Central memory CD8-positive, alpha-beta T cell (primary cell): ENCODE measurements at regions not wholly inside any gene's neighbourhood (a gene's known extent, or its start where the extent isn't known, plus 50 kb on each side); places are given as distances from the start of the nearest gene placed in this dataset.

Experiments used
- ATAC-seq: fragments of 150-1000 bp; cut with Tn5 transposase; replicated peaks from 2 replicates; pipeline ENCODE4 v1.10.0; 2022; ENCODE audit warnings: mild to moderate bottlenecking, moderate FRiP score, moderate number of reproducible peaks; ENCODE audit not compliant: poor library complexity, severe bottlenecking; ENCODE audit errors: extremely low read depth
- DNase-seq, 2 donors: peaks; one replicate each; pipeline ENCODE4 v3.0.0; 2021; ENCODE audit warnings: low spot score in 2 of 2
- H3K27ac Mint-ChIP-seq: one replicate; pipeline ENCODE4 v1.8.0; 2022; ENCODE audit warnings: low read depth, mild to moderate bottlenecking, moderate library complexity, mixed read lengths
- H3K27me3 Mint-ChIP-seq: one replicate; pipeline ENCODE4 v1.8.0; 2022; ENCODE audit warnings: mixed read lengths
- H3K36me3 Mint-ChIP-seq: one replicate; pipeline ENCODE4 v1.8.0; 2022; ENCODE audit warnings: mild to moderate bottlenecking, moderate library complexity, mixed read lengths; ENCODE audit not compliant: insufficient read depth
- H3K4me1 Mint-ChIP-seq: one replicate; pipeline ENCODE4 v1.8.0; 2022; ENCODE audit warnings: mixed read lengths
- H3K4me3 Mint-ChIP-seq: one replicate; pipeline ENCODE4 v1.8.0; 2022; ENCODE audit warnings: mild to moderate bottlenecking, moderate library complexity, mixed read lengths
- H3K9me3 Mint-ChIP-seq: one replicate; pipeline ENCODE4 v1.8.0; 2022; ENCODE audit warnings: mixed read lengths

GRCh38 chr22:47705350-47705749, 942.9 kb downstream of the TBC1D22A start:
- H3K27ac Mint-ChIP-seq: no peak overlapping the region
- DNase-seq (no peak), ATAC-seq (no peak)
- H3K4me3 Mint-ChIP-seq: no peak overlapping the region
- H3K9me3 Mint-ChIP-seq: no peaks in the 10 kb centered on the region
- peaks cover 54% of the 10 kb centered on the region for H3K27me3 Mint-ChIP-seq
- no peaks in the 10 kb centered on the region for H3K4me1 Mint-ChIP-seq
- H3K36me3 Mint-ChIP-seq: peaks cover 3% of the 10 kb centered on the region

GRCh38 chr22:47698906-47699305, 936.5 kb downstream of the TBC1D22A start:
- no peaks in the 10 kb centered on the region for H3K4me1 Mint-ChIP-seq
- no peak overlapping the region for H3K4me3 Mint-ChIP-seq
- ATAC-seq: no peak
- H3K9me3 Mint-ChIP-seq: no peaks in the 10 kb centered on the region
- H3K27me3 Mint-ChIP-seq: no peaks in the 10 kb centered on the region
- H3K27ac Mint-ChIP-seq: no peak overlapping the region
- H3K36me3 Mint-ChIP-seq: no peaks in the 10 kb centered on the region
- DNase-seq: no peak

- H3K9me3 Mint-ChIP-seq: no peaks in the 10 kb centered on the region
Measured at GRCh38 chr22:47697861-47698260, 935.4 kb downstream of the TBC1D22A start.

GRCh38 chr22:47696776-47697175, 934.3 kb downstream of the TBC1D22A start:
- DNase-seq: no peak
- Mint-ChIP-seq H3K4me1 (no peaks in the 10 kb centered on the region), H3K9me3 (no peaks in the 10 kb centered on the region), H3K4me3 (no peak overlapping the region), H3K36me3 (no peaks in the 10 kb centered on the region), H3K27ac (no peak overlapping the region), H3K27me3 (no peaks in the 10 kb centered on the region)
- ATAC-seq: no peak

More at GRCh38 chr22:47697861-47698260, 935.4 kb downstream of the TBC1D22A start:
- H3K27me3 Mint-ChIP-seq: no peaks in the 10 kb centered on the region
- no peak for ATAC-seq
- no peaks in the 10 kb centered on the region for H3K4me1 Mint-ChIP-seq
- H3K4me3 Mint-ChIP-seq: no peak overlapping the region
- no peaks in the 10 kb centered on the region for H3K36me3 Mint-ChIP-seq
- no peak overlapping the region for H3K27ac Mint-ChIP-seq
- DNase-seq: no peak

GRCh38 chr22:47695176-47695575, 932.7 kb downstream of the TBC1D22A start:
- Mint-ChIP-seq H3K4me1 (no peaks in the 10 kb centered on the region), H3K9me3 (no peaks in the 10 kb centered on the region), H3K36me3 (no peaks in the 10 kb centered on the region), H3K27ac (no peak overlapping the region), H3K27me3 (no peaks in the 10 kb centered on the region), H3K4me3 (no peak overlapping the region)
- ATAC-seq (no peak), DNase-seq (no peak)

GRCh38 chr22:47694536-47695130, 932.2 kb downstream of the TBC1D22A start:
- no peak for DNase-seq
- H3K4me1 Mint-ChIP-seq: no peaks in the 10 kb centered on the region
- no peaks in the 10 kb centered on the region for H3K9me3 Mint-ChIP-seq
- H3K27me3 Mint-ChIP-seq: no peaks in the 10 kb centered on the region
- no peak for ATAC-seq
- no peak overlapping the region for H3K27ac Mint-ChIP-seq
- no peak overlapping the region for H3K4me3 Mint-ChIP-seq
- H3K36me3 Mint-ChIP-seq: no peaks in the 10 kb centered on the region

- ATAC-seq: no peak
- no peaks in the 10 kb centered on the region for H3K36me3 Mint-ChIP-seq
- H3K27me3 Mint-ChIP-seq: no peaks in the 10 kb centered on the region
- H3K27ac Mint-ChIP-seq: no peak overlapping the region
- DNase-seq: no peak
- H3K4me1 Mint-ChIP-seq: no peaks in the 10 kb centered on the region
- no peaks in the 10 kb centered on the region for H3K9me3 Mint-ChIP-seq
- H3K4me3 Mint-ChIP-seq: no peak overlapping the region
Measured at GRCh38 chr22:47693606-47694005, 931.2 kb downstream of the TBC1D22A start.

GRCh38 chr22:47692811-47693210, 930.4 kb downstream of the TBC1D22A start:
- H3K27ac Mint-ChIP-seq: no peak overlapping the region
- peaks cover 2% of the 10 kb centered on the region for H3K36me3 Mint-ChIP-seq
- no peaks in the 10 kb centered on the region for H3K9me3 Mint-ChIP-seq
- DNase-seq (no peak), ATAC-seq (no peak)
- no peaks in the 10 kb centered on the region for H3K4me1 Mint-ChIP-seq
- peaks cover 4% of the 10 kb centered on the region for H3K27me3 Mint-ChIP-seq
- no peak overlapping the region for H3K4me3 Mint-ChIP-seq

- Mint-ChIP-seq H3K36me3 (peaks cover 2% of the 10 kb centered on the region), H3K4me1 (no peaks in the 10 kb centered on the region), H3K9me3 (no peaks in the 10 kb centered on the region), H3K27me3 (peaks cover 19% of the 10 kb centered on the region), H3K27ac (no peak overlapping the region), H3K4me3 (no peak overlapping the region)
- ATAC-seq: no peak
- DNase-seq: no peak
Measured at GRCh38 chr22:47691152-47691895, 928.9 kb downstream of the TBC1D22A start.

GRCh38 chr22:47690586-47690985, 928.1 kb downstream of the TBC1D22A start:
- Mint-ChIP-seq H3K9me3 (no peaks in the 10 kb centered on the region), H3K27ac (no peak overlapping the region), H3K4me3 (no peak overlapping the region), H3K36me3 (peaks cover 2% of the 10 kb centered on the region), H3K4me1 (no peaks in the 10 kb centered on the region), H3K27me3 (peaks cover 26% of the 10 kb centered on the region)
- DNase-seq (no peak), ATAC-seq (no peak)

GRCh38 chr22:47690166-47690565, 927.7 kb downstream of the TBC1D22A start:
- H3K27me3 Mint-ChIP-seq: peaks cover 31% of the 10 kb centered on the region
- no peaks in the 10 kb centered on the region for H3K4me1 Mint-ChIP-seq
- H3K9me3 Mint-ChIP-seq: no peaks in the 10 kb centered on the region
- no peak overlapping the region for H3K4me3 Mint-ChIP-seq
- DNase-seq: no peak
- ATAC-seq: no peak
- peaks cover 2% of the 10 kb centered on the region for H3K36me3 Mint-ChIP-seq
- no peak overlapping the region for H3K27ac Mint-ChIP-seq

GRCh38 chr22:47687776-47688175, 925.3 kb downstream of the TBC1D22A start:
- Mint-ChIP-seq H3K4me1 (no peaks in the 10 kb centered on the region), H3K9me3 (peaks cover 9% of the 10 kb centered on the region), H3K4me3 (no peak overlapping the region), H3K36me3 (peaks cover 2% of the 10 kb centered on the region), H3K27ac (no peak overlapping the region), H3K27me3 (peaks cover 49% of the 10 kb centered on the region)
- DNase-seq: no peak
- no peak for ATAC-seq

- peaks cover 9% of the 10 kb centered on the region for H3K9me3 Mint-ChIP-seq
- no peak overlapping the region for H3K27ac Mint-ChIP-seq
- H3K36me3 Mint-ChIP-seq: peaks cover 2% of the 10 kb centered on the region
- H3K4me3 Mint-ChIP-seq: no peak overlapping the region
- H3K27me3 Mint-ChIP-seq: peaks cover 49% of the 10 kb centered on the region
- ATAC-seq (no peak), DNase-seq (no peak)
- no peaks in the 10 kb centered on the region for H3K4me1 Mint-ChIP-seq
Measured at GRCh38 chr22:47687346-47687655, 924.9 kb downstream of the TBC1D22A start.
